Activated T-helper 1 cell treated with Interleukin-2 at 50 U/mL for 16 hours (primary cell): ENCODE measurements at regions not wholly inside any gene's neighbourhood (a gene's known extent, or its start where the extent isn't known, plus 50 kb on each side); places are given as distances from the start of the nearest gene placed in this dataset.

Experiments used
- DNase-seq: peaks from one replicate; pipeline ENCODE4 v3.0.0-alpha.2; 2020; ENCODE audit warnings: low read depth

DNA sequence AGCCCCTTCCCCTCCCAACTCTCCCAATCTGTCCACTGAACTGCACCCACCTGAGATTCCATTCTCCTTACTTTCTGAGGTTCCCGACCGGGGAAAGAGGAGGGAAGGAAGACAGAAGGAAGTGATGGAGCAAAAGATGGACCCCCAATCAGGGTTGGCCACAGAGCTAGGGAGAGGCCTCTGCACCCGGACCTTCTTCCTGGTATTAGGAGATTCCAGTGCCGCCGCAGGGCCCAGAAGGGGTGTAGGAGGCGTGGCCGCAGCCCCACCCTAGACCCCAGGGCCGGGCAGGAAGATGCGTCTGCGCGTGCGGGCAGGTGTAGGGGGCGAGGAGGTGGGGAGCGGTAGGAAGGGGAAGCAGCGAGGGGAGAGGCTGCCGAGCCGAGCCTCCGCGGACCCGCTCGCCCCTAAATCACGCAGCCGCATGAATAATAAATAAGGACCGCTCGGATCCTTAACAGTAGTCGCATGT, 104.2 kb upstream of the MVB12B start:
- DNase-seq = no peak

- DNase-seq = no peak
Measured at GRCh38 chr9:126222835-126223431, 103.7 kb upstream of the MVB12B start.

- DNase-seq = no peak
Measured at GRCh38 chr9:126223798-126224531, 102.7 kb upstream of the MVB12B start.

DNA sequence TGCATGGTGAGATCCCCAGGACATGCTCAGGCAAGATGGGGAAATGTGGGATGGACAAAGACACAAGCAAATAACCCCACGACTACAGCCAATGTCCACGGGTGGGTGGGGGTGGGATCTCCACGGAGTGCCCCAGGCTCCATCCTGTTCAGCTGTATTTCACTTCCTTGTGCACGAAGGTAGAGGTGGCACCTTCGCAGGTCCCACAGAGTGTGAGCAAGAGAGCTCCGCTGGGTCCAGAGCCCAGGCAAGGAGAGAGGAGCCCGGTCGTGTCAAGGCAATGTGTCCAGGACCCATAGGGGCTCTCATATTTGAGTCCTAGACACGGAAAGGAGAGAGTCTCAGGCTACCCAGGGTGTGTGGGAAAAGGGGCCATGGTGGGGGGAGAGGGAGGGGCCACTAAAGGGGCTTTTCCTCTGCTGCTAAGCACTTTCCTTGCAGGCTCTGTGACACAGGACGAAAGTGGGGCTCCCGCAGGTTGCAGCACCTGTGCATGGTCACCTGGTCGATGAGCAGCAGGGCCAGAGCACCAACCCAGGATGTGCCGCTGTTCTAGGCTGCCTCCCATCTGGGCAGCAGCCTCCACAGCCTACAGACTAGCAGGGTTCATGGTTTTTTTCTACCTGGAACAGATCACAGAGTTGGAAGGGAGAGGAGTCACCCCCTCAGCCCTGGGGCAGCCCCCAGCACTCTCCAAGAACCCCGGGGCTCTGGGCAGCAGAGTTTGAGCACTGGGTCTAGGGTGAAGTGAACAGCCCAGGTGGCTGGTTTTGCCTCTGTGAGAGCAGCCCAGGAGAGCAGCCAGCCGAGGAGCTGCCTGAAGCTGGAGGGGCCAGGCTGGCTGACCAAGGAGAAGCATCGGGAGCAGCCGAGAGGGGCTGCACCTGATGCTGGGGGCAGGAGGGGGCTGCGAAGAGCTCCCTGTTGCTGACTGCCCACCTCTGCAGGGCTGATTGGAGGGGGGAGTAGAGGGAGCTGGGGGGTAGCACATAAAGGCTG, 100.7 kb upstream of the MVB12B start:
- no peak for DNase-seq

DNA sequence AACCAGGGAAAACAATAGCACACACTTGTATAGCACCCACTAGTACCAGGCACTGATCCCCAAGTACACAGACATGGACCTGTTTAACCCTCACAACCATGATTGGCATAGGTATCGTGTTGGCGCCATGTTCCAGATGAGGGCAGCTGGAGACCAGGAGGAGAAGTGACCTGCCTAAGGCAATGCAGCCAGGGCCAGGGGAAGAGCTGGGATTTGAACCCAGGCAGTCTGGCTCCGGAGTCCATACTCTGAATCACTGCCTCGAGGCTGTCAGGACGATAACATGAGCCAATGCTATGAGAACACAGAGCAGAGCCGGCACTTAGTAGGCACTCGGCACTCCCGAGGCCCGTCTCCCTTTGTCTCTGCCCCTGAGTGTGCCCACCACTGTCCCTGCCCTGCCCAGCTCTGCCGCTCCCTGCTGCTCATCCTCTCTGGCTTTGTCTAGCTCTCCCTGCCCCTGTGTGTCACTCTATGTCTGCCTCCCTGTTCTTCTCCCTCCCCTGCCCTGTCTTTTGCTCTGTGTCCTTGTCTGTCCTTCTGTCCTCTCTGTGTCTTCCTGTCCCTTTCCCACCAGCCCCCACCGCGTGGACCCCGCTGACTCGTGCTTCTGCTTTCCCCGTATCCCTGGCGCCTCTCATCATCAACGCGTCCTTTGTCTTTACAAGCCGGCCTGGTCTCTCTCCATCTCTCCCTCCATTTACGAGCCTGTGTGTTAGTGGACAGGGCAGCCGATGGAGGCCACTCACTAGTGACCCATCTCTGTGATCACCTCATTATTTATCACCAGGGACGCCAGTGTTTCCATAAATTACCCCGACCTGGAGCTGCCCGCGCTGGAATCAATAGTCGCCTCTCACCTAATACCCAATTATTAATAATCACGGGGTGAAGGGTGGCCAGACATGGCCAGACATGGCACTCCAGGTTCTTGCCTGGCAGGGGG, 99.4 kb upstream of the MVB12B start:
- DNase-seq = no peak

DNA sequence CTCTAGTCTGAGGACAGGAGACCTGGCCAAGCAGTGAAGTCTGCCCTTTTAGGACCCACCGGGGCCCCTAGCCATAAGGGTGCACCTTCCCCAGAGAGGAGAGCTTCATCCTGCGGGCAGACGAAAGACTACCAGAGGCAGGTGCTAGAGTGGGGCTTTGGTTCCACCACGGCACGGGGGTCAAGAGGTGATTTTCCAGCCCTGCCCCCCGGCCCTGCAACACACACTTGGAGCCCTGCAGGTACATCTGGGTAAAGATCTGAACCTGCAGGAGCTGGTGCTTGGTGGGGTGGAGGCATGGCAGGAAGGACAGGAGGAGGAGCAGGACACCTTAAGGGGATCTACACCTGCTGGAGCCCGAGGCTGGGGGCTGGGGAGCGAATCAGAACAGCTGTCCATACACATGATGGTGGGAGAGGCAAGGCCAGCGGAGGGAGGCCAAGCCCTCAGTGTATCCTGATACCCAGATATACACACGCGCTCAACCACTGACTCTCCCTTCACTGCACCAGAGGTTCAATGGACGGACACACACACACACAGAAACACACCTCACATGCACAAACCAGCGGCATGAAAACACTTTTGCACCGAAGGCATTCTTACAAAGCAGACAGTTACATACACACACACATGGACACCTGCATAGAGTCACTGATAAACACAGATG, 98.4 kb upstream of the MVB12B start:
- DNase-seq = no peak

DNA sequence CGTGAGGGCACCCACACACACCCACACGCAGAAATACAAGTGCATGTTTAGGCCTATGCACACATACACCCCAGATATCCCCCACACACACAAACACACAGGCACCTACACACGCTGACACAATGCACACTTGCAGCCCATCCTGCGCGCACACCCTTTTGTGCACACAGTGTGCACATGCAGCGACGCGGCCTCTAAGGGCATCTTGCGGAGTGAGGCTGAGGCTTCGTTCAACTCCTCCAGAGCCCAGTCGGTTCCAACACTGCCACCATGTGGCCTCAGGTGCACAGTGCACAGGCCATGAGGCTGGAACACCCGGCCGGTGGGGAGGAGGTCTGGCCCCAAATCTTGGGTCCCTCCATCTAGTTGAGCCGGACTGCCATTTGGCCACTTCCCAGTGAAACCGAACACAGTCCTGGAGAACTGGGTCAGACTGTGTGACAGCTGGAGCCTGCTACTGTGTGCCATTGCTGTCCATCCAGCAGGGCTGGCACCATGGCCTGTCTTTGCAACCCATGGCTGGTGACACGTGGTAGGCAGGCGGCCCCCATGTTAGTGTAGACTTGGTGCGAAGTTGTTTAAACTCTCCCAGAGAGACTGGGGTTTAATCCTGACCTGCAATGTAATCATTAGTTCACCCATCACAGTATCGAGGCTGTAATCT, 97.7 kb upstream of the MVB12B start:
- DNase-seq = peak; percentile 35

GRCh38 chr9:126229501-126229900, 97.1 kb upstream of the MVB12B start:
- no peak for DNase-seq

GRCh38 chr9:126230692-126231091, 95.9 kb upstream of the MVB12B start:
- no peak for DNase-seq

- no peak for DNase-seq
Measured at GRCh38 chr9:126232461-126232860, 94.2 kb upstream of the MVB12B start.

- no peak for DNase-seq
Measured at GRCh38 chr9:126233175-126233574, 93.5 kb upstream of the MVB12B start.

DNA sequence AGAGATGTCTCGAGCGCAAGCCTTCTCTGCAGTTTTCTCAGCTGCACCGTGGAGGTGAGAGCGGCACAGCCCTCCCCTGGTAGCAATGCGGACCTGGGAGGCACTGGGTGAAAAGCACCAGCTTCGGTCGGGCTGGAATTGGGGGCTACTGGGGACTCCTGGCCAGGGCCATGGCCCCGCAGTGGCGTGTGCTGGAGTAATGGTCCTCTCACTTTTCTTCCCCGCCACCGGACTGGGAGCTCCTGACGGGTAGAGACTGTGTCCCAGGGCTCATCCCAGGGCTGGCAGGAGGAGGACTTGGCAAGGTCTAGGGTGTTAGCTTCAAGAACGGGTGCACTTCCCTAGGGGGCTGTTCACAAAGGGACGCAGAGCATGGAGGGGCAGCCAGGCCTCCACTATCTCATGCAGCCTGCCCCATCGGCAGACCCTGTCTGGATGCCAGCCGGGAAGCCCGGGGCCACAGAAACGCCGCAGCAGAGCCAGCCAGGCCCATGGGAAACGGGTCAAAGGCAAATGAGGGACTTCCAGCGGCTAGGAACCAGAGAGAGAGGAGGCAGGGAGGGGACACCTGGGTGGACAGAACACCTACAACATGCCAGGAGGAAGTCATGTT, 92.6 kb upstream of the MVB12B start:
- DNase-seq = no peak

GRCh38 chr9:126234681-126235335, 91.8 kb upstream of the MVB12B start:
- DNase-seq = no peak

DNA sequence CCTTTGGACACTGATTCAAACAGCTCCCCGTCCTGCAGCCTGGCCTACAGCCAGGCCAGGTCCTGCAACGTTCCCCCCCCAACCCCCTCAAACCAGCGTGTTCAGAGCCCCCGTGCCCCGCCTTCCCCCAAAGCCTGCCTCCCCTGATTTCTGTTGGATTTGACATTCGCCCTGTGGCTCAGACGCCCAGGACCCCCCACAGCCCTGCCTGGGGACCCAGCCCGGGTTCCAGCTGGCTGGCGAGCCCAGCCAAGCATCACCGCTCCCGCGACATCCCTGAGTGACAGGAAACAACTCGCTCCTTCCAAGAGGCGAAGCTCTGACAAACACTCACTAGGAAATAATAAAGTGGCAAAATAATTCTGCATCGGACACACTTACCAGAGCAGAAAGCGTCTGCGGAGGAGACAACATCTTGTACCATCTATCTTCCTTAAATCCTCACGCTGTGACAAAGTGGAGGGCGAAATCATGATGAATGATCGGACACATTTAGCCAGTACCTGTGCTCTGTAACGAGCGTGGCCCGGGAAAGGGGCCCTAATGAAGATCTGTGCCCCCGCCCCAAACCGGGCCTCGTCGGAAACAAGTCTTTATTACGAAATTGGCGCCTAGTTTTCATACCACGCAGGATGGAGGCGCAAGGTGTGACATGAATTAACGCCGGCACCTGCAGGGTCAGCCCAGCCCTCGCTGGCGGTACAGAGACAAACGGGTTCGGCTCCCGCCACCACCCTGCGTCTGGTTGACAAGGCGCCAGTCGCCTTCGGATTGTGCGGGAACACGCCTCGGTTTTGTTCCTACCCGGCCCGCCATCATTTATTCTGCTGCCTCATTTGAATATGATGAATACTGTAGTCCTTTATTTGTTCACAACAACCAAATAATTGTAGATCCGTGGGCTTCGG, 91.0 kb upstream of the MVB12B start:
- no peak for DNase-seq

DNA sequence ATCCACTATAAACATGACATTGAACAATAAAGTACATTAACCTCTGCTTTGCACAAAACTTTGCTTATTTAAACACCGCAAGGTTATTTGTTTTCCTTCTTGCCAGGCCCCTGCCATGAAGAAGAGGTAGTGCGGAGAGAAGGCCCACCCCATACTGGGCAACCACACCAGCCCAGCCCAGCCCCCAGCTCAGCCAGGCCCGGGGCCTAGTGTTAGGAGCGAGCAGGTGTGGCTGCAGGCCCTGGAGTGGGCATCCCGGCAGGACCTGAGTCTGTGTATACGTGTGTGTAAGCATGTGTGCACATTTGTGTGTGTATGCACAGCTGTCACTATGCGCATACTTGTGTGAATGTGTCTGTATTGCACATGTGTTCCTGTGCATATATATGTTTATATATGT, 90.4 kb upstream of the MVB12B start:
- DNase-seq = no peak

GRCh38 chr9:126238415-126238814, 88.2 kb upstream of the MVB12B start:
- no peak for DNase-seq

DNA sequence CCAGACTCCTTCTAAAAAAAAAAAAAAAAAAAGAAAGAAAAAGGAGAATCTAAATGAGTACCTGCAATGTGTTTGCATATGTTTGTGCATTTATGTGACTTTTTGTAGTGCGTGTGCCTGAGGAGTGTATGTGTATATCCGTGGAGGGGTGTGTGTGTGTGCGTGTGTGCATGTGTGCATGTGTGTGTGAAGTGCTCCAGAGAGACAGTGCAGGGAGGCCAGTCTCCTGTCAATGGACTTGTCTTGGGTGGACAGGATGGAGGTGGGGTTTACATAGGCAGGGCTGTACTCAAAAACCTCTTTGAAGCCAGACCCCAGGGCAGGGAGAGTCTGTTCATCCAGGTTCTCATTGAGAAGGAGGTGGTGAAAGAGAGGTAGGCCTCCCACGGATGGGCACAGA, 87.1 kb upstream of the MVB12B start:
- DNase-seq = no peak

GRCh38 chr9:126240835-126241234, 85.8 kb upstream of the MVB12B start:
- no peak for DNase-seq
